22Rv1 (cell line): ENCODE measurements at regions not wholly inside any gene's neighbourhood (a gene's known extent, or its start where the extent isn't known, plus 50 kb on each side); places are given as distances from the start of the nearest gene placed in this dataset.

Experiments used
- ZFX ChIP-seq: fragments of 450-650 bp; IDR thresholded peaks from 2 replicates; pipeline ENCODE4 v1.6.1; 2017; ENCODE audit warnings: antibody characterized with exemption, borderline replicate concordance
- TF ChIP-seq, protein P1 (sequence below): fragments of 450-650 bp; IDR thresholded peaks from 2 replicates; pipeline ENCODE4 v1.5.1; 2017; ENCODE audit warnings: mild to moderate bottlenecking

DNA sequence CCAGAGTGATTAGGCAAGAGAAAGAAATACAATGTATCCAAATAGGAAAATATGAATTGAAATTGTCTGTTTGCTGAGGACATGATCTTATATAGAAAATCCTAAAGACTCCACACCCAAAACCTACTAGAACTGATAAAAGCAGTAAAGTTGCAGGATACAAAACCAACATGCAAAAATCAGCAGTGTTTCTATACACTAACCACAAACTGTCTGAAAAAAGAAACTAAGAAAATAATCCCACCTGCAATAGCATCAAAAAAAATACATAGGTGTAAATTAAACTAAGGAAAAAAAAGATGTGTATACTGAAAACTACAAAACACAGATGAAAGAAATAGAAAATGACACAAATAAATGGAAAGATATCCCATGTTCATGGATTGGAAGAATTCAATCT is 203.6 kb upstream of the SETMAR start:
- TF ChIP-seq, protein P1, sequence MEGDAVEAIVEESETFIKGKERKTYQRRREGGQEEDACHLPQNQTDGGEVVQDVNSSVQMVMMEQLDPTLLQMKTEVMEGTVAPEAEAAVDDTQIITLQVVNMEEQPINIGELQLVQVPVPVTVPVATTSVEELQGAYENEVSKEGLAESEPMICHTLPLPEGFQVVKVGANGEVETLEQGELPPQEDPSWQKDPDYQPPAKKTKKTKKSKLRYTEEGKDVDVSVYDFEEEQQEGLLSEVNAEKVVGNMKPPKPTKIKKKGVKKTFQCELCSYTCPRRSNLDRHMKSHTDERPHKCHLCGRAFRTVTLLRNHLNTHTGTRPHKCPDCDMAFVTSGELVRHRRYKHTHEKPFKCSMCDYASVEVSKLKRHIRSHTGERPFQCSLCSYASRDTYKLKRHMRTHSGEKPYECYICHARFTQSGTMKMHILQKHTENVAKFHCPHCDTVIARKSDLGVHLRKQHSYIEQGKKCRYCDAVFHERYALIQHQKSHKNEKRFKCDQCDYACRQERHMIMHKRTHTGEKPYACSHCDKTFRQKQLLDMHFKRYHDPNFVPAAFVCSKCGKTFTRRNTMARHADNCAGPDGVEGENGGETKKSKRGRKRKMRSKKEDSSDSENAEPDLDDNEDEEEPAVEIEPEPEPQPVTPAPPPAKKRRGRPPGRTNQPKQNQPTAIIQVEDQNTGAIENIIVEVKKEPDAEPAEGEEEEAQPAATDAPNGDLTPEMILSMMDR: no peak
- TF ChIP-seq ZFX: no peak
